IPS-18c (cell line): ENCODE measurements at regions not wholly inside any gene's neighbourhood (a gene's known extent, or its start where the extent isn't known, plus 50 kb on each side); places are given as distances from the start of the nearest gene placed in this dataset.
A peak's percentile ranks its signal among the peaks of the same experiment; 100 is the strongest.
"Not testable (repeated sequence)": the region's sequence is repeated elsewhere in the genome, so short reads cannot be mapped to it uniquely, and the experiment has no call there.

Experiments used
- H3K4me3 ChIP-seq: 2 replicates; pipeline ENCODE4 v1.7.0; 2013; ENCODE audit warnings: low read depth, mild to moderate bottlenecking, low read length, moderate library complexity; ENCODE audit not compliant: insufficient read depth
- H3K9me3 ChIP-seq: one replicate; pipeline ENCODE4 v1.6.1; 2013; ENCODE audit warnings: mild to moderate bottlenecking, low read length, moderate library complexity; ENCODE audit not compliant: control insufficient read depth, insufficient read depth

DNA sequence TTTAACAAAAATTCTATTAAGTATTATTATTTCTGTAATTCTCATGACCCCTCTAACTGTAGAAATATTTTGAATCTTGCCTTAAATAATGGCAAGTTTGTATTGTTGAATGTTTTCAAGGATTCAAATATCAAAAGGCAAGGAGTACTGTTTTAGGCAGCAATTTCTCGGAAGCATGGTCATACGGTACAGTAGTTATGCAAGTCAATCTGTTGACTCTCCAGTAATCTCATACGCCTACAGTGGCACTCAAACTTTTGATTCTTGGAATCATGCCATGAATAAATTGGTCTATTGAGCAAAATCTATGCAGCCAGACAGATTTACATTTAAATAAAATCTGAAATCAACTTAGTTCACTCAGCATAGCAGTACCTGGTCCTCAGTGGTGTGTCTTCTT, 139.6 kb upstream of the FAM47C start:
- Histone ChIP-seq H3K4me3 (no peak overlapping the region), H3K9me3 (no peaks in the 10 kb centered on the region)

DNA sequence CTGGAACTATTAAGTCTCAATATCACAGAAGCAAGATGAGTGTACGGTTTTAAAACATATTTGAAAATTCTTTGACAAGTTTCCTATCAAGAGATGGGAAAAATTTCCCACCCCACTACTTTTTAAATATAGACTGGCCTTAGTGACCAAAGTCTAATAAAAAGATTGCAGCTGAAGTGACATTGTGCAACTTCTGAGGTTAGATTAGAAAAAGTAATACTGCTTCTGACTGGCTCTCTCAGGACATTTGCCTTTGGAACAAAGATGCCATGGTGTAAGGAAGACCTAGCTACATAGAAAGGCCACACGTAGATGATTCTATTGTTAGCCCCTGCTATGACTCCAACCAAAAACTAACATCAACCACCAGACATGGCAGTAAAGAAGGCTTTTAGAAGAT, 138.7 kb upstream of the FAM47C start:
- H3K4me3 ChIP-seq = no peak overlapping the region

GRCh38 chrX:36897690-36898089, 110.5 kb upstream of the FAM47C start:
- no peaks in the 10 kb centered on the region for H3K9me3 ChIP-seq
- no peak overlapping the region for H3K4me3 ChIP-seq

More for the DNA sequence above, 138.7 kb upstream of the FAM47C start:
- no peaks in the 10 kb centered on the region for H3K9me3 ChIP-seq

DNA sequence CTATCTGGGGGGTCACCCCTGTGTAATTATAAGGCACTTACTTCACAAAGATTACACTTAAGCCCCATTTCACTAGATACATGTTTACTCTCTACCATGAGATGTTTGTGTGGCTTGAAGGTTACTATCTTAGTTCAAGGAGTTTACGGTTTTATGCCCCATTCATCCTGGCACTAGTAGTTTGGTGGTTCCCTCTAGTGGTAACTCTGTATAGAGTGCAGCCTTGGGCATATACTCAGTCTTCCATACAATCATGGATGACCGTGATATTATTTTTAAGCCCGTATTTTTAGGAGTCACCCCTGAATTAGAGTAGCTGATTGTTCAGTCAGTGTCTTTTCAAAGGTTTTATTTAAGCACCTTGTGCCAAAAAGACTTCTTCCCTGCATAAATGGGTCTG, 109.9 kb upstream of the FAM47C start:
- Histone ChIP-seq H3K4me3 (no peak overlapping the region), H3K9me3 (no peaks in the 10 kb centered on the region)

DNA sequence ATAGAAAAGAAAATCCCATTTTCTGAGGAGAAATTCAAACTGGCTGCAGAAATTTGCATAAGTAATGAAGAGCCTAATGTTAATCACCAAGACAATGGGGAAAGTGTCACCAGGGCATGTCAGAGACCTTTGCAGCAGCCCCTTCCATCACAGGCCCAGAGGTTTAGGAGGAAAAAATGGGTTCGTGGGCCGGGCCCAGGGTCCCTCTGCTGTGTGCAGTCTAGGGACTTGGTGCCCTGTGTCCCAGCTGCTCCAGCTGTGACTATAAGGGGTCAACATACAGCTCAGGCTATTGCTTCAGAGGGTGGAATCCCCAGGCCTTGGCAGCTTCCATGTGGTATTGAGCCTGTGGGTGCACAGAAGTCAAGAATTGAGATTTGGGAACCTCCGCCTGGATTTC, 103.6 kb upstream of the FAM47C start:
- H3K9me3 ChIP-seq, H3K4me3 ChIP-seq: not testable (repeated sequence)

GRCh38 chrX:36908801-36909675, 99.1 kb upstream of the FAM47C start:
- Histone ChIP-seq H3K9me3 (peaks cover 4% of the 10 kb centered on the region), H3K4me3 (no peak overlapping the region)

- peaks cover under 1% of the 10 kb centered on the region for H3K9me3 ChIP-seq
- no peak overlapping the region for H3K4me3 ChIP-seq
Observed at GRCh38 chrX:36909676-36910030, 98.5 kb upstream of the FAM47C start.

DNA sequence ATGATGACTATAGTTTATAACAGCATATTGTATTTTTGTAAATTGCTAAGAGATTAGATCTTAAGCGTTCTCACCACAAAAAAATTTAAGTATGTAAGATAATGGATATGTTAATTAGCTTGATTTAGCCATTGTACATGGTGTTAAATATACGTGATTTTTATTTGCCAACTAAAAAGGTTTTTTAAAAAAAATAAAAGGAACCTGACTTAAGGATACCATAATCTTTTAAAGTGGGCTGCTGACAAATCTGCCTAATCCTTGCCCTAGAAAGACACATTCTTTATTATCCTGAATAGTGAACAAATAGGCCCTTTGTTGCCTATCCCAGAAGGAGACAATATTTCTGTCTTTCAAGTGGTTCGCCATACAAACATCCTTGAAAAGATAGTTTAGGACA, 94.6 kb upstream of the FAM47C start:
- no peak overlapping the region for H3K4me3 ChIP-seq

GRCh38 chrX:36916941-36917340, 91.2 kb upstream of the FAM47C start:
- no peaks in the 10 kb centered on the region for H3K9me3 ChIP-seq
- H3K4me3 ChIP-seq = no peak overlapping the region

More for the DNA sequence above, 94.6 kb upstream of the FAM47C start:
- no peaks in the 10 kb centered on the region for H3K9me3 ChIP-seq

- no peak overlapping the region for H3K4me3 ChIP-seq
- H3K9me3 ChIP-seq = peaks cover 2% of the 10 kb centered on the region
Observed at GRCh38 chrX:36927712-36928111, 80.5 kb upstream of the FAM47C start.

GRCh38 chrX:36930491-36930890, 77.7 kb upstream of the FAM47C start:
- Histone ChIP-seq H3K9me3 (peaks cover 2% of the 10 kb centered on the region), H3K4me3 (no peak overlapping the region)

DNA sequence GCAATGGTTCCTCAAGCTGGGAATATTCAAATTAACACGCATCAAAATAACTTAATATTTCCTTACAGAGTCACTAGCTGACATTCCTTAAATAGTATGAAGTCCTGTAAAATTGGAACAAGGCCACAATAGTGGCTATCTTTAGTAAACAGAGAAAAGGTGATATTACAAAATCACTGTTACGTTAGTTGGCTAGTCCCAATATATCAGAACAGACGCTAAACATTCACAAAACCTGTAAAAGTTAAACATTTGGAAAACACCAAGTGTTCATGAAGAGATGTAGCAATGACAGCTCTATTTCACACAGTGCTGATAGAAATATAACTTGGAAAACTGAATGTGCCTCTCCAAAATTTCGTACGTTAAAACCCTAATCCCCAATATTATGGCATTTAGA, 61.0 kb upstream of the FAM47C start:
- no peaks in the 10 kb centered on the region for H3K9me3 ChIP-seq
- no peak overlapping the region for H3K4me3 ChIP-seq

GRCh38 chrX:36950495-36951253, 57.5 kb upstream of the FAM47C start:
- Histone ChIP-seq H3K4me3 (no peak overlapping the region), H3K9me3 (no peaks in the 10 kb centered on the region)

GRCh38 chrX:36957425-36958328, 50.5 kb upstream of the FAM47C start:
- peak overlapping the region; percentile 74 for H3K4me3 ChIP-seq

More at GRCh38 chrX:36957425-36958328, 50.5 kb upstream of the FAM47C start:
- no peaks in the 10 kb centered on the region for H3K9me3 ChIP-seq
